ENCODE measurements at regions not wholly inside any gene's neighbourhood (a gene's known extent, or its start where the extent isn't known, plus 50 kb on each side); places are given as distances from the start of the nearest gene placed in this dataset.
A peak's percentile ranks its signal among the peaks of the same experiment; 100 is the strongest.

DNA sequence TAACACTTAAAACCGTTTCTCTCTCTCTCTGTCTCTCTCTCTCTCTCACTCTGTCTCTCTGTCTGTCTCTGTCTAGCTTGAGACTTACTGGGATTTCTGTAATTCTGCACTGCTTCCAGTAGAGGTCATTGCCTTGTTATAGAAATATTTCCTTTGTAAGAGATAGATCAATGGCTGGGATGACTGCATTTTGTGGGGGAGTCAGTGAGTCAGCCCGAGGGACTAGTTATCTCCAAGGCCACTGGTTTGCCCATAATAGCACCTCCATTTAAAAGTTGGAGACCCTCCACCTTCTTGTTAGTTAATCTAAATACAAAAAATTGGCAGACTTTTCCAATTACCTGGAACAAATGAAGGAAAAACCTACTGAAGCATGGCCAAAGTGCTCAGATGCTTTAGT lies 547.2 kb downstream of the LRRC70 start:
- TF ChIP-seq CTCF (IDR thresholded peaks at IDR 0.05; ENCODE audit: low read depth, low read length) (peak; percentile 42), EZH2phosphoT487 (IDR thresholded peaks at IDR 0.05; ENCODE audit: low read depth) (no peak)
